Left lung (tissue), 4 donors: ENCODE measurements at regions not wholly inside any gene's neighbourhood (a gene's known extent, or its start where the extent isn't known, plus 50 kb on each side); places are given as distances from the start of the nearest gene placed in this dataset.

ENCODE experiments used
- ATAC-seq: fragments of 200-7000 bp; cut with Tn5 transposase; one replicate; pipeline ENCODE4 v1.9.1; 2020; ENCODE audit warnings: moderate library complexity
- DNase-seq, 4 donors: peaks; one replicate each; pipeline ENCODE4 v3.0.0-alpha.2; 2013 to 2020
- H3K27ac ChIP-seq, 2 donors: fragments of 200-600 bp; sonication (generic) in 1 of 2; one replicate each; pipeline versions ENCODE4 v1.5.0 to v1.8.0; 2020 to 2021
- H3K27me3 ChIP-seq, 2 donors: fragments of 200-600 bp; sonication (generic) in 1 of 2; one replicate each; pipeline versions ENCODE4 v1.5.0 to v1.8.0; 2020 to 2021
- H3K36me3 ChIP-seq, 2 donors: fragments of 200-600 bp; sonication (generic) in 1 of 2; one replicate each; pipeline versions ENCODE4 v1.5.0 to v1.8.0; 2020 to 2021
- H3K4me1 ChIP-seq, 2 donors: fragments of 200-600 bp; one replicate each; pipeline ENCODE4 v1.8.0; 2021
- H3K4me3 ChIP-seq, 2 donors: fragments of 200-600 bp; sonication (generic) in 1 of 2; one replicate each; pipeline versions ENCODE4 v1.5.0 to v1.8.0; 2020 to 2021; ENCODE audit warnings: mild to moderate bottlenecking in 1 of 2
- H3K9me3 ChIP-seq, 2 donors: fragments of 200-600 bp; sonication (generic) in 1 of 2; one replicate each; pipeline versions ENCODE4 v1.5.0 to v1.8.0; 2020 to 2021
- CTCF ChIP-seq, 2 donors: fragments of 200-600 bp; sonication (generic) in 1 of 2; IDR thresholded peaks; one replicate each; pipeline versions ENCODE4 v1.5.0 to v1.8.0; 2021; ENCODE audit warnings: antibody characterized with exemption in 2 of 2
- intact Hi-C, 2 donors: fragments of 100-400 bp; cut with DNase I; formaldehyde crosslinking; loops; one replicate each; pipeline versions ENCODE4 v1.11.2 to v1.14.2; 2022
- donor health status: DM: no; HTN: yes; CAD: no.
- donor health status: DM: no; HTN: no; CAD: no.

- H3K4me3 ChIP-seq: no peak overlapping the region
- intact Hi-C loops: no loop called here
- H3K27me3 ChIP-seq: no peaks in the 10 kb centered on the region
- no peaks in the 10 kb centered on the region for H3K36me3 ChIP-seq
- H3K9me3 ChIP-seq: no peaks in the 10 kb centered on the region
- no peak for TF ChIP-seq CTCF (IDR thresholded peaks at IDR 0.05)
- no peak for DNase-seq
- H3K4me1 ChIP-seq: no peaks in the 10 kb centered on the region
- no peak overlapping the region for H3K27ac ChIP-seq
- no peak for ATAC-seq
These were observed 110.3 kb upstream of the ESRRG start for GRCh38 chr1:216833509-216833908.

- no peak overlapping the region for H3K27ac ChIP-seq
- intact Hi-C loops: no loop called here
These were observed 109.0 kb upstream of the ESRRG start for GRCh38 chr1:216832192-216832591.

DNA sequence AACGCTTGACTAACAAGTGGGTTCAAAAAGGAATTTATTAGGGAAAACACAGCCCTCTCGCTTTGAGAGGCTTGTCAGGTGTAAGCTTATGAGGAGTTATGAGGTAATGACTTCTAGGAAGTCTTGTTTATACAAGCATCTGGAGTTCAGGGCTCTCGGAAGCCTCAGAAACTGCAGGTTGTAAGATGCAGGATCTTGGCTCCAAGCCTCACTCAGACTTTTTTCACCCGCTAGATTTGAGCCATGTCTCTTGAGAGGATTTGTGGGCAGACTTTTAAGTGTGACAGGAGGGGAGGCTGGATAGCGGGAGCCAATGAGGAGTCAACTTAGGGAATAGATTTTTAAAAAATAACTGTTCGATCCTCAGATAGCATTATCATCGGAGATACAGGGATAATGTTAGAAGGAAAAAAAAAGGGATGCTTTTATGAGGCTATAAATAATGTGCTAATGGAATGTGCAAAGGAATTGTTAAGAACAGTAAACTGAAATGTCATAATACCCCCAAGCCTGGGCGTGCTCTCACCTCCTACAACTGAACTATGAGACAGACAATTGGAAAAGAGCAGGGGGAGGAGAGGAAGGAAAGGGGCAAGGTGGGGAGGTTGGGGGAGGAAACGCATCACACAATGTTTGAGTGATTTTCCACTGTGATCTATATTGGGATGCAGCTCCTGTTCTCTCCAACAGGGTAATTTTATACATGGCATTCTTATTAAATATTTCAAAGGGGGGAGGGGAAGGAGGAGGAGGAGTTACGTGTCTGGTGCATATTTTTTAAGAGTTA is 107.4 kb upstream of the ESRRG start:
- DNase-seq (peak in 2 of 4 donors; percentile 33 to 51), ATAC-seq (peak; percentile 93)

More at GRCh38 chr1:216832192-216832591, 109.0 kb upstream of the ESRRG start:
- ATAC-seq (no peak), DNase-seq (no peak)
- no peak for TF ChIP-seq CTCF (IDR thresholded peaks at IDR 0.05)
- H3K36me3 ChIP-seq: no peaks in the 10 kb centered on the region
- H3K4me3 ChIP-seq: no peak overlapping the region
- no peaks in the 10 kb centered on the region for H3K27me3 ChIP-seq
- H3K4me1 ChIP-seq: no peaks in the 10 kb centered on the region
- no peaks in the 10 kb centered on the region for H3K9me3 ChIP-seq

DNA sequence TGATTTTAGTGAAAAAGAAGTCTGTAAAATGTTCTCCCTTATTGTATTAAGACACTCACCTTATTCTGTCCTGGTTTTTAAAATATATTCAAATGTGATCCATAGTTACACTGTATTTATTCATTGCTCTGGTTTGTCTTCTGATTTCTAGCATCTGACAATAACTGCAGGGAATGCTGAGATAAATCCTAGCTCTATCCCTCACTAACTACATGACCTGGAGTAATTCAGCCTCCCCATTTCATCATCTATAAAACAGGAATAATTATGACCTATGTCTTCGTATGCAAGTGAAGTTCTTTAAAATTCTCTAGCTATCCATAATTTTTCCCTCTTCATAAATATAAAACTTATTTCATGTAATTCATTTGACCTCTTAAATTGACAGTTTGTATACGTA is 104.0 kb upstream of the ESRRG start:
- no peak overlapping the region for H3K4me3 ChIP-seq
- DNase-seq (no peak), ATAC-seq (no peak)
- H3K27ac ChIP-seq: no peak overlapping the region
- no peaks in the 10 kb centered on the region for H3K4me1 ChIP-seq
- no peaks in the 10 kb centered on the region for H3K9me3 ChIP-seq
- TF ChIP-seq CTCF (IDR thresholded peaks at IDR 0.05): no peak
- intact Hi-C loops: no loop called here
- H3K36me3 ChIP-seq: no peaks in the 10 kb centered on the region
- no peaks in the 10 kb centered on the region for H3K27me3 ChIP-seq

More for the DNA sequence above, 107.4 kb upstream of the ESRRG start:
- TF ChIP-seq CTCF (IDR thresholded peaks at IDR 0.05): no peak
- Histone ChIP-seq H3K27ac (no peak overlapping the region), H3K9me3 (no peaks in the 10 kb centered on the region), H3K4me3 (no peak overlapping the region), H3K36me3 (no peaks in the 10 kb centered on the region), H3K4me1 (no peaks in the 10 kb centered on the region), H3K27me3 (no peaks in the 10 kb centered on the region)
- intact Hi-C loops: no loop called here

GRCh38 chr1:216826646-216827045 is 103.4 kb upstream of the ESRRG start:
- DNase-seq (no peak), ATAC-seq (no peak)
- Histone ChIP-seq H3K36me3 (no peaks in the 10 kb centered on the region), H3K4me3 (no peak overlapping the region), H3K4me1 (no peaks in the 10 kb centered on the region), H3K27me3 (no peaks in the 10 kb centered on the region), H3K9me3 (no peaks in the 10 kb centered on the region), H3K27ac (no peak overlapping the region)
- TF ChIP-seq CTCF (IDR thresholded peaks at IDR 0.05): no peak
- intact Hi-C loops: no loop called here
